ENCODE measurements at regions not wholly inside any gene's neighbourhood (a gene's known extent, or its start where the extent isn't known, plus 50 kb on each side); places are given as distances from the start of the nearest gene placed in this dataset.
A peak's percentile ranks its signal among the peaks of the same experiment; 100 is the strongest.
"Not testable (repeated sequence)": the region's sequence is repeated elsewhere in the genome, so short reads cannot be mapped to it uniquely, and the experiment has no call there.

- DNase-seq: no peak
These were observed 77.9 kb upstream of the SLC66A3 start for GRCh38 chr2:11077411-11077810.

GRCh38 chr2:11079136-11079824 is 76.0 kb upstream of the SLC66A3 start:
- no peak for DNase-seq

- DNase-seq: no peak
These were observed 74.8 kb upstream of the SLC66A3 start for GRCh38 chr2:11080253-11081115.

GRCh38 chr2:11082880-11083279 is 72.4 kb upstream of the SLC66A3 start:
- no peak for DNase-seq

- not testable (repeated sequence) for DNase-seq
These were observed 66.4 kb upstream of the SLC66A3 start for GRCh38 chr2:11088821-11089220.

GRCh38 chr2:11090187-11090586 is 65.1 kb upstream of the SLC66A3 start:
- DNase-seq: no peak

- no peak for DNase-seq
These were observed 62.4 kb upstream of the SLC66A3 start for GRCh38 chr2:11092701-11093335.

- no peak for DNase-seq
These were observed 61.8 kb upstream of the SLC66A3 start for GRCh38 chr2:11093467-11093866.

- no peak for DNase-seq
These were observed 61.1 kb upstream of the SLC66A3 start for GRCh38 chr2:11094021-11094810.

GRCh38 chr2:11096591-11096990 is 58.7 kb upstream of the SLC66A3 start:
- DNase-seq: no peak

- DNase-seq: no peak
These were observed 58.1 kb upstream of the SLC66A3 start for GRCh38 chr2:11097038-11097720.

GRCh38 chr2:11097854-11098387 is 57.3 kb upstream of the SLC66A3 start:
- DNase-seq: no peak

- no peak for DNase-seq
These were observed 55.9 kb upstream of the SLC66A3 start for GRCh38 chr2:11099122-11100065.

GRCh38 chr2:11100130-11100529 is 55.1 kb upstream of the SLC66A3 start:
- no peak for DNase-seq

GRCh38 chr2:11100976-11101375 is 54.3 kb upstream of the SLC66A3 start:
- DNase-seq: no peak

GRCh38 chr2:11101430-11101829 is 53.8 kb upstream of the SLC66A3 start:
- no peak for DNase-seq

GRCh38 chr2:11102466-11102865 is 52.8 kb upstream of the SLC66A3 start:
- no peak for DNase-seq

- DNase-seq: no peak
These were observed 52.1 kb upstream of the SLC66A3 start for GRCh38 chr2:11102956-11103860.

GRCh38 chr2:11103984-11104793 is 51.1 kb upstream of the SLC66A3 start:
- DNase-seq: peak; percentile 8

Measured in CD4-positive, alpha-beta T cell treated with Interferon gamma for 1 hour (primary cell).